Mammary epithelial cell (primary cell): ENCODE measurements at regions not wholly inside any gene's neighbourhood (a gene's known extent, or its start where the extent isn't known, plus 50 kb on each side); places are given as distances from the start of the nearest gene placed in this dataset.
"Not testable (repeated sequence)": the region's sequence is repeated elsewhere in the genome, so short reads cannot be mapped to it uniquely, and the experiment has no call there.

Experiments
- CTCF ChIP-seq, 2 donors: IDR thresholded peaks in 1 of 2; conservative IDR thresholded peaks in 1 of 2; 2 replicates each; pipeline ENCODE4 v1.5.1; 2011 to 2012; ENCODE audit warnings: inconsistent platforms in 2 of 2, low read length in 2 of 2, mild to moderate bottlenecking in 2 of 2, control low read depth in 1 of 2, low read depth in 1 of 2; ENCODE audit not compliant: insufficient read depth in 1 of 2; ENCODE audit errors: extremely low read depth in 1 of 2
- EZH2 ChIP-seq: IDR thresholded peaks from 2 replicates; pipeline ENCODE4 v1.6.1; 2012; ENCODE audit warnings: low read length, inconsistent platforms, borderline replicate concordance

DNA sequence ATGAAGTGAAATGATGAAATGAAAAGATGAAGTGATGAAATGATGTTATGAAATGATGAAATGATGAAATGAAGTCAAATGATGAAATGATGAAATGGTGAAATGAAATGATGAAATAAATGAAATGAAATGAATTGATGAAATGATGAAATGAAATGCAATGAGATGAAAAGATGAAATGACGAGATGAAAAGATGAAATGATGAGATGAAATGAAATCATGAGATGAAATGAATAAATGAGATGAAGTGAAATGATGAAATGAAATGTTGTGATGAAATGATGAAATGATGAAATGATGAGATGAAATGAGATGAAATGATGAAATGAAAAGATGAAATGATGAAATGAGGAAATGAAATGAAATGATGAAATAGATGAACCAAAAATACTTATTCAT is 315.3 kb downstream of the TP53TG3F start:
- TF ChIP-seq CTCF (conservative IDR thresholded peaks at IDR 0.05 in 1 of 2, IDR thresholded peaks at IDR 0.05 in 1 of 2; ENCODE audit: extremely low read depth in 1 of 2, insufficient read depth in 1 of 2, low read depth in 1 of 2, low read length in 2 of 2); EZH2: not testable (repeated sequence)
